Lung (tissue), 11 donors: ENCODE measurements at regions not wholly inside any gene's neighbourhood (a gene's known extent, or its start where the extent isn't known, plus 50 kb on each side); places are given as distances from the start of the nearest gene placed in this dataset.

ENCODE experiments used
- ATAC-seq: fragments of 200-7000 bp; cut with Tn5 transposase; one replicate; pipeline ENCODE4 v1.9.1; 2020; ENCODE audit warnings: moderate number of reproducible peaks; ENCODE audit not compliant: insufficient read depth, low FRiP score
- DNase-seq, 3 donors: peaks; one replicate each; pipeline ENCODE4 v3.0.0-alpha.2; 2013 to 2017
- H3K27ac ChIP-seq, 2 donors: one replicate each; pipeline ENCODE4 v1.5.1; 2013; ENCODE audit warnings: mild to moderate bottlenecking in 2 of 2, moderate library complexity in 2 of 2, control low read depth in 1 of 2, inconsistent platforms in 1 of 2, low read depth in 1 of 2, low read length in 1 of 2
- H3K27me3 ChIP-seq, 3 donors: one replicate each; pipeline ENCODE4 v1.5.1; 2013; ENCODE audit warnings: low read length in 2 of 3; ENCODE audit not compliant: control insufficient read depth in 3 of 3, insufficient read depth in 3 of 3
- H3K36me3 ChIP-seq, 4 donors: one replicate each; pipeline ENCODE4 v1.5.1; 2013; ENCODE audit warnings: low read length in 4 of 4, mild to moderate bottlenecking in 1 of 4, moderate library complexity in 1 of 4; ENCODE audit not compliant: control insufficient read depth in 4 of 4, insufficient read depth in 4 of 4
- H3K4me1 ChIP-seq, 5 donors: one replicate each; pipeline ENCODE4 v1.5.1; 2013; ENCODE audit warnings: low read length in 5 of 5, mild to moderate bottlenecking in 2 of 5, moderate library complexity in 1 of 5; ENCODE audit not compliant: control insufficient read depth in 5 of 5, insufficient read depth in 5 of 5
- H3K4me3 ChIP-seq: one replicate; pipeline ENCODE4 v1.5.1; 2013; ENCODE audit warnings: mild to moderate bottlenecking, control low read depth, moderate library complexity
- H3K9ac ChIP-seq, 2 donors: one replicate each; pipeline ENCODE4 v1.5.1; 2013; ENCODE audit warnings: low read length in 2 of 2, control low read depth in 1 of 2; ENCODE audit not compliant: insufficient read depth in 1 of 2
- H3K9me3 ChIP-seq, 4 donors: one replicate each; pipeline ENCODE4 v1.5.1; 2013; ENCODE audit warnings: low read length in 3 of 4, mild to moderate bottlenecking in 1 of 4, moderate library complexity in 1 of 4; ENCODE audit not compliant: control insufficient read depth in 4 of 4, insufficient read depth in 3 of 4
- CTCF ChIP-seq: IDR thresholded peaks from 2 replicates; pipeline ENCODE4 v1.5.1; 2012; ENCODE audit warnings: mild to moderate bottlenecking; ENCODE audit errors: control extremely low read depth, extremely low read depth
- WGBS, 2 donors: extraction: QIAGEN DNeasy Blood & Tissue Kit; methylation state at CpG; one replicate each; pipeline ENCODE4 v1.1.7; 2013; 5-methylcytosine and 5-hydroxymethylcytosine counted together
- donor health status: control.
- donor health status: control.
- donor health status: Bipolar disorder and iron deficiency.
- donor health status: healthy.
- donor health status: DM: yes; HTN: yes; CAD: no.

- no peak for TF ChIP-seq CTCF
- Histone ChIP-seq H3K4me1 (no peaks in the 10 kb centered on the region), H3K27ac (no peak overlapping the region), H3K4me3 (no peak overlapping the region), H3K27me3 (no peaks in the 10 kb centered on the region), H3K9ac (no peak overlapping the region), H3K9me3 (peaks cover 0 to 7% (median 2%) of the 10 kb centered on the region in 4 donors), H3K36me3 (no peaks in the 10 kb centered on the region)
- no peak for DNase-seq
- ATAC-seq = no peak
- 90 to 93% methylated on average over 3 of the region's 3 CpGs for WGBS, 2 donors
Observed at GRCh38 chr18:4751523-4751922, 296.4 kb upstream of the DLGAP1 start.

GRCh38 chr18:4750393-4751346 lies 295.6 kb upstream of the DLGAP1 start:
- Histone ChIP-seq H3K27me3 (no peaks in the 10 kb centered on the region), H3K4me3 (no peak overlapping the region), H3K4me1 (no peaks in the 10 kb centered on the region), H3K9me3 (peaks cover 0 to 7% (median 2%) of the 10 kb centered on the region in 4 donors), H3K9ac (no peak overlapping the region), H3K27ac (no peak overlapping the region), H3K36me3 (no peaks in the 10 kb centered on the region)
- WGBS, 2 donors = 79 to 84% methylated on average over 8 of the region's 8 CpGs
- DNase-seq (no peak), ATAC-seq (no peak)
- no peak for TF ChIP-seq CTCF

DNA sequence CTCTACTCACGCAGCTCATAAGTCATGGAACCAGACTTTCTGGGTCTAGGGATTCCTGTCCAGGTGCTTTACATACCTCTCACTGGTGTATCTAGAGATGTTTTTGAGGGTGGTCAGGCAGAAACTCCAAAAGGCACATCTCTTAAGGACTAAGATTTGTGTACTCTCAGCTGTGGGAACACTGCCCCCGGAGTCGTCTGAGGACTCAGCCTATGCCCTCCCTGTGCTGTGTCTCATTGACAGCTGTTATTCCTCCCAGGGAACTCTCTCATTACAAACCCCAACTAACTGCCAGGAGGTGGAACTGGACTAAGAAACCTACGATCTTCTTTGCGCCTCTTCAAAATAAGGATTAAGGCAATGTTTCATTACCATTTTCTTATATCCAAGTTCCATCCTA lies 293.9 kb upstream of the DLGAP1 start:
- 68 to 76% methylated on average over 5 of the region's 5 CpGs for WGBS, 2 donors
- DNase-seq = no peak
- TF ChIP-seq CTCF = no peak
- Histone ChIP-seq H3K27me3 (no peaks in the 10 kb centered on the region), H3K4me3 (no peak overlapping the region), H3K9me3 (peaks cover 0 to 9% (median 2%) of the 10 kb centered on the region in 4 donors), H3K36me3 (no peaks in the 10 kb centered on the region), H3K27ac (no peak overlapping the region), H3K9ac (no peak overlapping the region), H3K4me1 (no peaks in the 10 kb centered on the region)
- no peak for ATAC-seq
